Peyer's patch (tissue), 4 donors: ENCODE measurements at regions not wholly inside any gene's neighbourhood (a gene's known extent, or its start where the extent isn't known, plus 50 kb on each side); places are given as distances from the start of the nearest gene placed in this dataset.

ENCODE experiments used
- DNase-seq, 3 donors: peaks; one replicate each; pipeline ENCODE4 v3.0.0-alpha.2; 2017 to 2019
- H3K27ac ChIP-seq, 4 donors: fragments of 200-600 bp; sonication (generic); one replicate each; pipeline ENCODE4 v1.5.1; 2016 to 2019
- H3K27me3 ChIP-seq, 2 donors: fragments of 200-600 bp; sonication (generic); one replicate each; pipeline ENCODE4 v1.5.1; 2019
- H3K36me3 ChIP-seq, 3 donors: fragments of 200-600 bp; sonication (generic); one replicate each; pipeline ENCODE4 v1.5.1; 2016 to 2019
- H3K4me1 ChIP-seq, 4 donors: fragments of 200-600 bp; sonication (generic); one replicate each; pipeline ENCODE4 v1.5.1; 2016 to 2019
- H3K4me3 ChIP-seq, 4 donors: fragments of 200-600 bp; sonication (generic); 1 replicate in 3 of 4; 2 replicates in 1 of 4; pipeline ENCODE4 v1.5.1; 2016 to 2019; ENCODE audit warnings: mild to moderate bottlenecking in 1 of 4
- H3K9me3 ChIP-seq, 4 donors: fragments of 200-600 bp; sonication (generic); one replicate each; pipeline ENCODE4 v1.5.1; 2016 to 2019; ENCODE audit warnings: mild to moderate bottlenecking in 1 of 4
- POLR2A ChIP-seq, 2 donors: fragments of 450-650 bp; IDR thresholded peaks; one replicate each; pipeline ENCODE4 v1.5.1; 2017; ENCODE audit warnings: antibody characterized with exemption in 2 of 2, mild to moderate bottlenecking in 2 of 2, moderate library complexity in 2 of 2
- TF ChIP-seq, protein P1 (sequence below), 6 experiments: fragments of 450-650 bp in 4 of 6; fragments of 200-600 bp in 2 of 6; sonication (generic) in 1 of 6; IDR thresholded peaks; one replicate each; pipeline ENCODE4 v1.5.1; 2017 to 2019; ENCODE audit warnings: antibody characterized with exemption in 6 of 6, mild to moderate bottlenecking in 3 of 6, moderate library complexity in 1 of 6

DNA sequence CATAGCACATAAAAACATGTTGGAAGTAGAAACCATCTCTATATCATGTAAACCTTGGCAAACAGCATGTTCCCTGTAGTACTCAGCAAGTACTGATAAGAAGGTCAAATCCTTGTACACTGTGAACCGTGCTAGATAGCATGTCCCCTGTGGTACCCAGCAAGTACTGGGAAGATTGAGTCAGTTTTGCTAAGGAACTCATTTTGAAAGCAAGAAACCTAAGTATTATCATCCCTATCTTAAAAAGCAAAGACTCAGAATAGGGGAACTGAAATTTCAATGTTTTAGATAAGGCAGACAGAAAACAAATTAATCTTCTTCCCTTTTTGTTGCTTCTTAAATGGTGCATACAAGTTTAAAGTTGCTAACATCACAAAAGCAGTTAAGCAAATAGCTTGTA is 180.2 kb downstream of the RBM46 start:
- no peak for DNase-seq
- H3K27me3 ChIP-seq = no peaks in the 10 kb centered on the region
- no peaks in the 10 kb centered on the region for H3K36me3 ChIP-seq
- no peak overlapping the region for H3K4me3 ChIP-seq
- H3K27ac ChIP-seq = no peak overlapping the region
- no peaks in the 10 kb centered on the region for H3K9me3 ChIP-seq
- H3K4me1 ChIP-seq = no peaks in the 10 kb centered on the region
- TF ChIP-seq, protein P1, sequence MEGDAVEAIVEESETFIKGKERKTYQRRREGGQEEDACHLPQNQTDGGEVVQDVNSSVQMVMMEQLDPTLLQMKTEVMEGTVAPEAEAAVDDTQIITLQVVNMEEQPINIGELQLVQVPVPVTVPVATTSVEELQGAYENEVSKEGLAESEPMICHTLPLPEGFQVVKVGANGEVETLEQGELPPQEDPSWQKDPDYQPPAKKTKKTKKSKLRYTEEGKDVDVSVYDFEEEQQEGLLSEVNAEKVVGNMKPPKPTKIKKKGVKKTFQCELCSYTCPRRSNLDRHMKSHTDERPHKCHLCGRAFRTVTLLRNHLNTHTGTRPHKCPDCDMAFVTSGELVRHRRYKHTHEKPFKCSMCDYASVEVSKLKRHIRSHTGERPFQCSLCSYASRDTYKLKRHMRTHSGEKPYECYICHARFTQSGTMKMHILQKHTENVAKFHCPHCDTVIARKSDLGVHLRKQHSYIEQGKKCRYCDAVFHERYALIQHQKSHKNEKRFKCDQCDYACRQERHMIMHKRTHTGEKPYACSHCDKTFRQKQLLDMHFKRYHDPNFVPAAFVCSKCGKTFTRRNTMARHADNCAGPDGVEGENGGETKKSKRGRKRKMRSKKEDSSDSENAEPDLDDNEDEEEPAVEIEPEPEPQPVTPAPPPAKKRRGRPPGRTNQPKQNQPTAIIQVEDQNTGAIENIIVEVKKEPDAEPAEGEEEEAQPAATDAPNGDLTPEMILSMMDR (IDR thresholded peaks at IDR 0.05) = no peak
- TF ChIP-seq POLR2A (IDR thresholded peaks at IDR 0.05) = no peak

DNA sequence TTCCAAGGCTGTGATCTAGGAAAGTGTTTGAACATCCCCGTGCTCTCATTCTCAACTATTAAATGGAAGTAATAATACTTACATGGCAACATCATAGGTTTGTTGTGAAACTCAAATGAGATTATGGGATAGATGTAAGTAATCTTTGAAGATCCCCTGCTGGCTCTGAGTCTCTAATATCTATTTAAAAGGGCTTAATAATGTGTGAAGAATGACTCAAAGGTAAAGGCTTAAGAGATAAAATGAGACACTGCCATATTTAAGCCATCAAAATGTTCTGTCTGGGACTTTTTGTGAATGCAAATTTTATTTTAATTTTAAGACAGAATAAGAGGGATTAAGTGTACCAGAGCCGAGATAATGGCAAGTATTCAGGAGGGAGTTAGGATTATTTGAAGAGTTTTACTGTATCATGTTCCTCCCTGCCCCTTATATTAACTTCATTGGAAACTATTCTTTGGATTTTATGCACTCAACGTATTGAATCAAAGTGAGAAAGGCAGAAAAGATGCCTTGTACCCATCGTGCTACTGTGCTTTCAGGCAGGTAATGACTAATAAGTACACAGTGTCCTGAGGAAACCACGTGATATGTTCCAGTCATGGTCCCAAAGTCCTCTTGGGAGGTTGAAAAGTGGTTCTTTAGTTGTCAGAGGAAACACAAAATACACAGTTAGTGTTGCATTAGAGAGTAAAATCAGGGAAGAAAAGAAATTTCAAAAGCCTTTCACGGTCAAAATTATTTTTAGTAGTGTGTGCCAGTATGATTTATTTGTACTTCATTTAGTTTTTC is 192.4 kb downstream of the RBM46 start:
- H3K9me3 ChIP-seq = no peaks in the 10 kb centered on the region
- no peaks in the 10 kb centered on the region for H3K27me3 ChIP-seq
- no peaks in the 10 kb centered on the region for H3K36me3 ChIP-seq
- no peaks in the 10 kb centered on the region for H3K4me1 ChIP-seq
- DNase-seq = no peak
- no peak for TF ChIP-seq POLR2A (IDR thresholded peaks at IDR 0.05)
- TF ChIP-seq, protein P1 (IDR thresholded peaks at IDR 0.05) = no peak
- H3K27ac ChIP-seq = no peak overlapping the region
- H3K4me3 ChIP-seq = no peak overlapping the region

DNA sequence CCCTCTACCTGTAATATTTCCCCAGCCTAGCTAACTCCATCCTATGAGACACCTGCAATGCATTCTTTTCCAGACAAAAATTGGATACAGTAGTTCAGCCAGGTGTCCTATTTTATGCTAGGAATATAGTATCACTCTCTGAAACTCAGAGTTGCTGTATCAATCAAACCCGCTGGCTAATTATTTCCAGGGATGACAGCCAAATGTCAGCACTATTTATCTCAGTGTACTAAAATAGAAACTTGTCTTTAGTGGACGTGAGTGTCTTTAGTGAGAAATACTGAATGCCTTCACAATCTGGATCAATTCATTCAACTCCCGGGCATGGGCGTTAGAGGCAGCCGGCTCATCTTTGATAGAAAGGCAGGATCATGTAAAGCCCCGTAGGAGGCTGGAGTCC is 196.2 kb downstream of the RBM46 start:
- Histone ChIP-seq H3K4me1 (no peaks in the 10 kb centered on the region), H3K9me3 (no peaks in the 10 kb centered on the region), H3K27ac (no peak overlapping the region), H3K4me3 (no peak overlapping the region), H3K27me3 (no peaks in the 10 kb centered on the region), H3K36me3 (no peaks in the 10 kb centered on the region)
- DNase-seq = no peak
- no peak for TF ChIP-seq POLR2A (IDR thresholded peaks at IDR 0.05)

DNA sequence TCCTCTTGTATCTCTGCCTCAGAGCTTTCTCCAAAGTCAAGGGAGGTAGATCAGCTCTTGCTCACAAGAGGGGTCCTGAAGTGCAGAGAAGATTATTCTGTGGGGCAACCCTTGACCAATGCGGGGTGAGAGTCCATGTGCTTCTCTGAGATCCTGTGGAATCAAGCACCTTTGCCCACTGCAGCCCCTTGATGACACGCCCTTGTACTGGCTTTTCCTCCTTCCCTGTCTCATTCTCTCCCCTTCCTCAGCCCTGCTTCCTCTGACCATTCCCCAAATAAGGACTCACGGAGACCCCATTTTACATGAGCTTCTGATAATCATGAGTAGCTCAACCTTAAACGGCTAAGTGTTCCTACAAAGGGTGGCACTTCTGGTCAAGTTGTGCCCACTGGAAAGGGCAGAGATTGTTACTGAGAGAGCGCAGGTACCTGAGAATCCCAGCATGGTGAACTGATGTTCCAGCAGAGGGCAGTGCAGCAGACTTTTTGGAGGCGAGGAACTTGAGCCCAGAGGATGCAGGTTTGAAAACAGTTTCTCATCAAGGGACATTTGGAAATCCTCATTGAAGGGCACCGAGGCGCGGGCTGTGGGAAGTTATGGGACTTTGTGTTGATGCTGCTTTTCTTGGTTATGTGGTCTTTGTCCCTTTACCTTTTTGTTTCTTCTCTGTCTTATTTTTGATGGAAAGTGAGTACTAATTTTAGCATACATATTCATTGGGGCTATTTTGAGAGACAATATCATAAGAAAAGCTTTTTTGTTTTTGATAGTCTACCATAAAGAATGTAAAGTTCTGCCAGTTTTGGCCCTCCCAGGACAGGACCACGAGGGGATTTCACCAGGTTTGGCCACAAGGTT is 201.3 kb downstream of the RBM46 start:
- TF ChIP-seq POLR2A (IDR thresholded peaks at IDR 0.05) = no peak
- TF ChIP-seq, protein P1 (IDR thresholded peaks at IDR 0.05) = peak in 4 of 6 experiments; percentile 40 to 52 (median 49)
- DNase-seq = peak in 1 of 3 donors; percentile 70
- H3K9me3 ChIP-seq = no peaks in the 10 kb centered on the region
- no peaks in the 10 kb centered on the region for H3K36me3 ChIP-seq
- no peaks in the 10 kb centered on the region for H3K27me3 ChIP-seq
- no peaks in the 10 kb centered on the region for H3K4me1 ChIP-seq
- H3K4me3 ChIP-seq = no peak overlapping the region
- H3K27ac ChIP-seq = no peak overlapping the region

DNA sequence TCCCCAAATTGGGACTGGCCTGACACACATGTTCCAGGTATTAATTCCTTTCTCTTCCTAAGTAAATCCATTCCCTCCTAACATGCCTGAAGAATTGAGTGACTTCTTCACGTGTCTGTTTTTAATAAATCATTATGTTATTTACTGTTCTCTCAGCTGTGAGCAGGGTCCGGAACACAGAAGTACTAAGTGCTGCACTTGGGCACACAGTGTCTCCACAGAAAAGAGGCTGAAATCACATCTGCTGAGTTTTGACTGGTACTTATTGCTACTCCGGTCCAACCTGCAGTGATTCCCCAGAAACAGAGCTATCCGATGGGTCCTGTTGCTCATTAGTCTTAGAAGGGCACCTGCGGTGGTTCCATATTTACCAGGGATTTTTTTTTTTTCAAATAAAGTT is 202.6 kb downstream of the RBM46 start:
- Histone ChIP-seq H3K9me3 (no peaks in the 10 kb centered on the region), H3K27me3 (no peaks in the 10 kb centered on the region), H3K27ac (no peak overlapping the region), H3K4me3 (no peak overlapping the region), H3K4me1 (no peaks in the 10 kb centered on the region), H3K36me3 (no peaks in the 10 kb centered on the region)
- TF ChIP-seq, protein P1 (IDR thresholded peaks at IDR 0.05) = no peak
- no peak for TF ChIP-seq POLR2A (IDR thresholded peaks at IDR 0.05)
- DNase-seq = no peak

DNA sequence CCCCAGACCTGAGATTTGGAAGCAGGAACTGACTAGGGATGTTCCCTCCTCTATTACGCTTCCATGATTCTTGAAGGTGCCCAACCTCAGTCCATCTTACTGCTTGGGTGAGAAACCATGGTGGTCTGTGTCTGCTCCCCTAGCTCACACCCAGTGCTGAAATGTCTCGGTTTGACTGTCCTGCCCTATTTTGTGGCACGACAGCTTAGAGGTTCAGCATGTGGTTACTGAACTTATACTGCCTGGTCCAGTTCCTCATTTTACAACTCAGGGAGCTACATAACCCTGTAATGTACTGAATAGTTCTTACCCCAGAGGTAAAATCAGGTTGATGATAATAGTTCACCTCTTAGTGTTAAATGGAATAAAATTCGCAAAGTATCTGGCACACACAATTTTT is 203.1 kb downstream of the RBM46 start:
- Histone ChIP-seq H3K4me1 (no peaks in the 10 kb centered on the region), H3K27me3 (no peaks in the 10 kb centered on the region), H3K36me3 (no peaks in the 10 kb centered on the region), H3K4me3 (no peak overlapping the region), H3K9me3 (no peaks in the 10 kb centered on the region), H3K27ac (no peak overlapping the region)
- TF ChIP-seq POLR2A (IDR thresholded peaks at IDR 0.05) = no peak
- TF ChIP-seq, protein P1 (IDR thresholded peaks at IDR 0.05) = no peak
- no peak for DNase-seq
